ENCODE measurements at regions not wholly inside any gene's neighbourhood (a gene's known extent, or its start where the extent isn't known, plus 50 kb on each side); places are given as distances from the start of the nearest gene placed in this dataset.

- no peak for DNase-seq (ENCODE audit: low spot score)
These were observed 887.1 kb downstream of the MAT2B start for GRCh38 chr5:164392531-164392930.

GRCh38 chr5:164394686-164395194 is 889.3 kb downstream of the MAT2B start:
- no peak for DNase-seq (ENCODE audit: low spot score)

GRCh38 chr5:164412531-164412930 is 907.1 kb downstream of the MAT2B start:
- DNase-seq (ENCODE audit: low spot score): no peak

GRCh38 chr5:164420161-164420560 is 914.7 kb downstream of the MAT2B start:
- no peak for DNase-seq (ENCODE audit: low spot score)

- no peak for DNase-seq (ENCODE audit: low spot score)
These were observed 917.0 kb downstream of the MAT2B start for GRCh38 chr5:164422400-164422799.

- DNase-seq (ENCODE audit: low spot score): no peak
These were observed 926.4 kb downstream of the MAT2B start for GRCh38 chr5:164431634-164432304.

GRCh38 chr5:164433106-164433870 is 927.9 kb downstream of the MAT2B start:
- DNase-seq (ENCODE audit: low spot score): no peak

- no peak for DNase-seq (ENCODE audit: low spot score)
These were observed 930.2 kb downstream of the MAT2B start for GRCh38 chr5:164435576-164435975.

- no peak for DNase-seq (ENCODE audit: low spot score)
These were observed 934.4 kb downstream of the MAT2B start for GRCh38 chr5:164439799-164440198.

GRCh38 chr5:164449460-164449859 is 944.0 kb downstream of the MAT2B start:
- DNase-seq (ENCODE audit: low spot score): no peak

- no peak for DNase-seq (ENCODE audit: low spot score)
These were observed 960.6 kb downstream of the MAT2B start for GRCh38 chr5:164466033-164466432.

- DNase-seq (ENCODE audit: low spot score): no peak
These were observed 964.9 kb downstream of the MAT2B start for GRCh38 chr5:164470312-164470711.

- no peak for DNase-seq (ENCODE audit: low spot score)
These were observed 966.7 kb downstream of the MAT2B start for GRCh38 chr5:164472165-164472564.

GRCh38 chr5:164475339-164475977 is 970.0 kb downstream of the MAT2B start:
- no peak for DNase-seq (ENCODE audit: low spot score)

- no peak for DNase-seq (ENCODE audit: low spot score)
These were observed 975.9 kb downstream of the MAT2B start for GRCh38 chr5:164481270-164481669.

- no peak for DNase-seq (ENCODE audit: low spot score)
These were observed 976.9 kb downstream of the MAT2B start for GRCh38 chr5:164482351-164482750.

GRCh38 chr5:164484948-164485347 is 979.5 kb downstream of the MAT2B start:
- no peak for DNase-seq (ENCODE audit: low spot score)

GRCh38 chr5:164487939-164488338 is 982.5 kb downstream of the MAT2B start:
- no peak for DNase-seq (ENCODE audit: low spot score)

GRCh38 chr5:164497311-164498064 is 992.1 kb downstream of the MAT2B start:
- no peak for DNase-seq (ENCODE audit: low spot score)

GRCh38 chr5:164498438-164498837 is 993.0 kb downstream of the MAT2B start:
- DNase-seq (ENCODE audit: low spot score): no peak

GRCh38 chr5:164500856-164501255 is 995.4 kb downstream of the MAT2B start:
- DNase-seq (ENCODE audit: low spot score): no peak

GRCh38 chr5:164501344-164501743 is 995.9 kb downstream of the MAT2B start:
- DNase-seq (ENCODE audit: low spot score): no peak
